ENCODE measurements at regions not wholly inside any gene's neighbourhood (a gene's known extent, or its start where the extent isn't known, plus 50 kb on each side); places are given as distances from the start of the nearest gene placed in this dataset.

DNA sequence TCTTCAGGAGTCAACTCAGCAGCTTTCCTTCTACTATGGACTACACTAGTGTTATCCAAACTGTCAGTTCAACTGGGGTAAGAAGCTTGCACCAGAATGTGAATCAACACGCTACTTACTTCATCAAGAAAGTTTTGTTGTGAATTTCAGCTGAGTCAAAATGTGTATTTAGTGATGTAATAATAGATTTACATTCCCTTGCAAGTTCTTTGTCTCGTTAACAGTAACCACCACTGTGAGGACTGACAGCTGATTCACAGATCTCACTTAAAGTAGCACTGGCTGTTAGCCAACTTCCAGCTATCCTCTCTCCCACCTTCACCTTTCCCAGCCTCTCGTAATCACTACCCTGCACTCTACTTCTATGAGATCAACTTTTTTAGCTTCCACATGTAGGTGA, 445.3 kb downstream of the NTRK2 start:
- H4K20me1 ChIP-seq (ENCODE audit: insufficient read depth, low read length): no peaks in the 10 kb centered on the region
- H3K4me2 ChIP-seq (replicated peaks; ENCODE audit: extremely low read depth, low read length, poor library complexity, severe bottlenecking): no peak overlapping the region
- no peak overlapping the region for H3K9ac ChIP-seq (ENCODE audit: insufficient read depth, low read length, poor library complexity, severe bottlenecking)
- peaks cover 0 to 3% (median 0%) of the 10 kb centered on the region in 3 donors for H3K27me3 Mint-ChIP-seq (ENCODE audit: low read depth in 3 of 3)
- WGBS (ENCODE audit: insufficient coverage): no CpG with 5 or more reads among the region's 3 CpGs
- H3K27ac ChIP-seq (ENCODE audit: low read depth in 1 of 2, low read length in 2 of 2): no peak overlapping the region
- no peak for DNase-seq
- H3K4me1 ChIP-seq (ENCODE audit: control insufficient read depth in 1 of 2, insufficient read depth in 2 of 2, low read length in 2 of 2): no peaks in the 10 kb centered on the region
- TF ChIP-seq, protein P1, sequence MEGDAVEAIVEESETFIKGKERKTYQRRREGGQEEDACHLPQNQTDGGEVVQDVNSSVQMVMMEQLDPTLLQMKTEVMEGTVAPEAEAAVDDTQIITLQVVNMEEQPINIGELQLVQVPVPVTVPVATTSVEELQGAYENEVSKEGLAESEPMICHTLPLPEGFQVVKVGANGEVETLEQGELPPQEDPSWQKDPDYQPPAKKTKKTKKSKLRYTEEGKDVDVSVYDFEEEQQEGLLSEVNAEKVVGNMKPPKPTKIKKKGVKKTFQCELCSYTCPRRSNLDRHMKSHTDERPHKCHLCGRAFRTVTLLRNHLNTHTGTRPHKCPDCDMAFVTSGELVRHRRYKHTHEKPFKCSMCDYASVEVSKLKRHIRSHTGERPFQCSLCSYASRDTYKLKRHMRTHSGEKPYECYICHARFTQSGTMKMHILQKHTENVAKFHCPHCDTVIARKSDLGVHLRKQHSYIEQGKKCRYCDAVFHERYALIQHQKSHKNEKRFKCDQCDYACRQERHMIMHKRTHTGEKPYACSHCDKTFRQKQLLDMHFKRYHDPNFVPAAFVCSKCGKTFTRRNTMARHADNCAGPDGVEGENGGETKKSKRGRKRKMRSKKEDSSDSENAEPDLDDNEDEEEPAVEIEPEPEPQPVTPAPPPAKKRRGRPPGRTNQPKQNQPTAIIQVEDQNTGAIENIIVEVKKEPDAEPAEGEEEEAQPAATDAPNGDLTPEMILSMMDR (IDR thresholded peaks at IDR 0.05): no peak
- no peaks in the 10 kb centered on the region for H3K36me3 ChIP-seq (replicated peaks in 1 of 2; ENCODE audit: control insufficient read depth in 1 of 2, insufficient read depth in 2 of 2, low read length in 2 of 2)
- H3K27me3 ChIP-seq (ENCODE audit: control insufficient read depth in 2 of 2, insufficient read depth in 2 of 2, low read length in 2 of 2): no peaks in the 10 kb centered on the region
- intact Hi-C loops (cut with micrococcal nuclease): no loop called here
- no peaks in the 10 kb centered on the region for H3K9me3 ChIP-seq (replicated peaks in 1 of 2; ENCODE audit: control insufficient read depth in 1 of 2, insufficient read depth in 1 of 2, low read length in 2 of 2)
- no peak overlapping the region for H3K27ac Mint-ChIP-seq
- no peaks in the 10 kb centered on the region for H3K79me2 ChIP-seq (ENCODE audit: insufficient read depth, low read length)
- H3K36me3 Mint-ChIP-seq: no peaks in the 10 kb centered on the region
- peaks cover 0 to 6% (median 0%) of the 10 kb centered on the region in 7 donors for H3K9me3 Mint-ChIP-seq
- H3K4me1 Mint-ChIP-seq: no peaks in the 10 kb centered on the region
- H3K4me3 Mint-ChIP-seq: no peak overlapping the region
- no peak overlapping the region for H2AFZ ChIP-seq (ENCODE audit: insufficient read depth, low read depth, low read length, poor library complexity, severe bottlenecking)
- no peak overlapping the region for H3K4me3 ChIP-seq (replicated peaks in 1 of 3; ENCODE audit: low read depth in 2 of 3, low read length in 3 of 3)

DNA sequence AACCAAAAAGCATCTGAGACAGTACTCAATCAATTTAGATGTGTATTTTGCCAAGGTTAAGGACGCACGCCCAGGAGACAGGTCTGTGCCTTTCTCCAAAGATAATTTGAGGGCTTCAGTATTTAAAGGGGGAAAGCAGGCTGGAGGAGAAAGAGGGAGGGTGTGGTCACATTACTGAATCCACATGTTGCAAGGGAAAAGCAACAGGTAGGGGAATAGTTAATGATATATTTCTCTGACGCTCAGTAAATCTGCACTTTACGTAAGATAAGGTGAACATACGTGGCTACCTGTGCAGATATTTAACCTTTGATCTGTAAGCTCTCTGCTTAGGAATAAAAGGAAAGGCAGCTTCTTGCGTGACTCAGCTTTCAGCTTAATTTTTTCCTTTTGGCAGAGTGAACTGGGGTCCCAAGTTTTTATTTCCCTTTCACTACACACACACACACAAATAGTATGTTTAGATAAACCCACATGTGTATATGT, 443.4 kb downstream of the NTRK2 start:
- Histone ChIP-seq H3K27me3 (ENCODE audit: control insufficient read depth in 2 of 2, insufficient read depth in 2 of 2, low read length in 2 of 2) (no peaks in the 10 kb centered on the region), H3K9ac (ENCODE audit: insufficient read depth, low read length, poor library complexity, severe bottlenecking) (no peak overlapping the region), H3K27ac (ENCODE audit: low read depth in 1 of 2, low read length in 2 of 2) (no peak overlapping the region), H4K20me1 (ENCODE audit: insufficient read depth, low read length) (no peaks in the 10 kb centered on the region), H3K9me3 (replicated peaks in 1 of 2; ENCODE audit: control insufficient read depth in 1 of 2, insufficient read depth in 1 of 2, low read length in 2 of 2) (no peaks in the 10 kb centered on the region), H3K79me2 (ENCODE audit: insufficient read depth, low read length) (no peaks in the 10 kb centered on the region), H3K4me3 (replicated peaks in 1 of 3; ENCODE audit: low read depth in 2 of 3, low read length in 3 of 3) (no peak overlapping the region), H3K4me1 (ENCODE audit: control insufficient read depth in 1 of 2, insufficient read depth in 2 of 2, low read length in 2 of 2) (no peaks in the 10 kb centered on the region), H3K4me2 (replicated peaks; ENCODE audit: extremely low read depth, low read length, poor library complexity, severe bottlenecking) (no peak overlapping the region), H3K36me3 (replicated peaks in 1 of 2; ENCODE audit: control insufficient read depth in 1 of 2, insufficient read depth in 2 of 2, low read length in 2 of 2) (no peaks in the 10 kb centered on the region), H2AFZ (ENCODE audit: insufficient read depth, low read depth, low read length, poor library complexity, severe bottlenecking) (no peak overlapping the region)
- Mint-ChIP-seq H3K4me1 (no peaks in the 10 kb centered on the region), H3K27ac (no peak overlapping the region), H3K9me3 (peaks cover 0 to 6% (median 0%) of the 10 kb centered on the region in 7 donors), H3K36me3 (no peaks in the 10 kb centered on the region), H3K4me3 (no peak overlapping the region), H3K27me3 (ENCODE audit: low read depth in 3 of 3) (peaks cover 0 to 3% (median 0%) of the 10 kb centered on the region in 3 donors)
- WGBS (ENCODE audit: insufficient coverage): 79% methylated on average over 5 of the region's 6 CpGs
- DNase-seq: no peak
- TF ChIP-seq, protein P1 (IDR thresholded peaks at IDR 0.05): no peak
- intact Hi-C loops (cut with micrococcal nuclease): no loop called here

Measured in CD14-positive monocyte (primary cell).